ENCODE measurements at regions not wholly inside any gene's neighbourhood (a gene's known extent, or its start where the extent isn't known, plus 50 kb on each side); places are given as distances from the start of the nearest gene placed in this dataset.

DNA sequence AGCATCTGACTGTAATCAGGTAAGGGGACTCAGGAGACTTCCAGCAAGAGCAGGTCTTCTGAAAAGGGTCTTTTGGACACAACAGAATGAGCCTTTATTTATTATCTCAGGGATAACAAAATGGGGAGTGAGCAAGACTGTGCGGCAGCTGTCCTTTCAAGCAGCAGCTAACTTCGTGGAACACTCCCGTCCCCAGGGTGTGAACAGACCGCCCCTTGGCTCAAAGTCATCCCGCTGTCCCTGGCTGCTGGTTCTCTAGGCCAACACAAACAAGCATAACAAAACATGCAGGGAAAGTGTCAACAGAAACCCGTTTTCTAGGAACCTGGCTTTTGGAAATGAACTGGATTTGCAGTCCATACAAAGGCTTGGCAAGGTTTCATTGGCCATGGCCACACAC is 787.9 kb upstream of the FANCL start:
- TF ChIP-seq, protein P1, sequence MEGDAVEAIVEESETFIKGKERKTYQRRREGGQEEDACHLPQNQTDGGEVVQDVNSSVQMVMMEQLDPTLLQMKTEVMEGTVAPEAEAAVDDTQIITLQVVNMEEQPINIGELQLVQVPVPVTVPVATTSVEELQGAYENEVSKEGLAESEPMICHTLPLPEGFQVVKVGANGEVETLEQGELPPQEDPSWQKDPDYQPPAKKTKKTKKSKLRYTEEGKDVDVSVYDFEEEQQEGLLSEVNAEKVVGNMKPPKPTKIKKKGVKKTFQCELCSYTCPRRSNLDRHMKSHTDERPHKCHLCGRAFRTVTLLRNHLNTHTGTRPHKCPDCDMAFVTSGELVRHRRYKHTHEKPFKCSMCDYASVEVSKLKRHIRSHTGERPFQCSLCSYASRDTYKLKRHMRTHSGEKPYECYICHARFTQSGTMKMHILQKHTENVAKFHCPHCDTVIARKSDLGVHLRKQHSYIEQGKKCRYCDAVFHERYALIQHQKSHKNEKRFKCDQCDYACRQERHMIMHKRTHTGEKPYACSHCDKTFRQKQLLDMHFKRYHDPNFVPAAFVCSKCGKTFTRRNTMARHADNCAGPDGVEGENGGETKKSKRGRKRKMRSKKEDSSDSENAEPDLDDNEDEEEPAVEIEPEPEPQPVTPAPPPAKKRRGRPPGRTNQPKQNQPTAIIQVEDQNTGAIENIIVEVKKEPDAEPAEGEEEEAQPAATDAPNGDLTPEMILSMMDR (conservative IDR thresholded peaks at IDR 0.05), result no peak
- TF ChIP-seq EZH2 (IDR thresholded peaks at IDR 0.05; ENCODE audit: low read depth), result no peak

Data from PC-9 (cell line).